ENCODE measurements at regions not wholly inside any gene's neighbourhood (a gene's known extent, or its start where the extent isn't known, plus 50 kb on each side); places are given as distances from the start of the nearest gene placed in this dataset.

GRCh38 chr4:43882470-43882869 lies 566.1 kb downstream of the KCTD8 start:
- H3K27me3 ChIP-seq (replicated peaks; ENCODE audit: insufficient read depth, low read length): no peaks in the 10 kb centered on the region
- no peak for DNase-seq
- H4K20me1 ChIP-seq (ENCODE audit: insufficient read depth, low read length): no peaks in the 10 kb centered on the region; the same call in 1 of the 2 replicates
- H3K9me3 ChIP-seq (replicated peaks; ENCODE audit: insufficient read depth, low read length): no peaks in the 10 kb centered on the region
- no peak overlapping the region for H3K9ac ChIP-seq (ENCODE audit: low read length)
- H3F3A ChIP-seq (ENCODE audit: insufficient read depth, low read length): no peaks in the 10 kb centered on the region
- H3K4me2 ChIP-seq (ENCODE audit: low read depth, low read length): no peak overlapping the region
- H3K79me2 ChIP-seq (ENCODE audit: low read length): no peaks in the 10 kb centered on the region
- no peak overlapping the region for H3K4me3 ChIP-seq (ENCODE audit: low read length)
- H3K4me1 ChIP-seq (ENCODE audit: low read length): no peaks in the 10 kb centered on the region
- H2AFZ ChIP-seq (ENCODE audit: low read length): no peak overlapping the region
- TF ChIP-seq EZH2phosphoT487 (IDR thresholded peaks at IDR 0.05; ENCODE audit: low read length) (no peak), EZH2 (optimal IDR thresholded peaks at IDR 0.05; ENCODE audit: low read depth, low read length) (no peak), CTCF (IDR thresholded peaks at IDR 0.05; ENCODE audit: low read length) (peak; percentile 12; the same call in 1 of the 2 replicates)
- H3K9me2 ChIP-seq (replicated peaks; ENCODE audit: insufficient read depth, low read length): no peaks in the 10 kb centered on the region
- no peaks in the 10 kb centered on the region for H3K36me3 ChIP-seq (replicated peaks; ENCODE audit: insufficient read depth, low read length)
- H3K27ac ChIP-seq (ENCODE audit: low read length): no peak overlapping the region

- no peaks in the 10 kb centered on the region for H4K20me1 ChIP-seq (ENCODE audit: insufficient read depth, low read length)
- no peak overlapping the region for H3K4me2 ChIP-seq (ENCODE audit: low read depth, low read length)
- no peaks in the 10 kb centered on the region for H3K79me2 ChIP-seq (ENCODE audit: low read length)
- no peaks in the 10 kb centered on the region for H3K9me3 ChIP-seq (replicated peaks; ENCODE audit: insufficient read depth, low read length)
- no peak overlapping the region for H3K27ac ChIP-seq (ENCODE audit: low read length)
- no peak overlapping the region for H2AFZ ChIP-seq (ENCODE audit: low read length)
- H3K4me1 ChIP-seq (ENCODE audit: low read length): no peaks in the 10 kb centered on the region
- H3K9ac ChIP-seq (ENCODE audit: low read length): no peak overlapping the region
- TF ChIP-seq EZH2phosphoT487 (IDR thresholded peaks at IDR 0.05; ENCODE audit: low read length): no peak
- no peak for TF ChIP-seq EZH2 (optimal IDR thresholded peaks at IDR 0.05; ENCODE audit: low read depth, low read length)
- TF ChIP-seq CTCF (IDR thresholded peaks at IDR 0.05; ENCODE audit: low read length): no peak
- no peak overlapping the region for H3K4me3 ChIP-seq (ENCODE audit: low read length)
- no peaks in the 10 kb centered on the region for H3K9me2 ChIP-seq (replicated peaks; ENCODE audit: insufficient read depth, low read length)
- H3K27me3 ChIP-seq (replicated peaks; ENCODE audit: insufficient read depth, low read length): no peaks in the 10 kb centered on the region
- DNase-seq: no peak
- H3F3A ChIP-seq (ENCODE audit: insufficient read depth, low read length): no peaks in the 10 kb centered on the region
- H3K36me3 ChIP-seq (replicated peaks; ENCODE audit: insufficient read depth, low read length): no peaks in the 10 kb centered on the region
Observed at GRCh38 chr4:43886196-43886595, 562.4 kb downstream of the KCTD8 start.

GRCh38 chr4:43898836-43899235 lies 549.8 kb downstream of the KCTD8 start:
- Histone ChIP-seq H3K27ac (ENCODE audit: low read length) (no peak overlapping the region), H3K27me3 (replicated peaks; ENCODE audit: insufficient read depth, low read length) (no peaks in the 10 kb centered on the region), H3K9me3 (replicated peaks; ENCODE audit: insufficient read depth, low read length) (no peaks in the 10 kb centered on the region), H3K9ac (ENCODE audit: low read length) (no peak overlapping the region), H3K79me2 (ENCODE audit: low read length) (no peaks in the 10 kb centered on the region), H4K20me1 (ENCODE audit: insufficient read depth, low read length) (no peaks in the 10 kb centered on the region), H3K4me1 (ENCODE audit: low read length) (no peaks in the 10 kb centered on the region), H3F3A (ENCODE audit: insufficient read depth, low read length) (no peaks in the 10 kb centered on the region), H3K36me3 (replicated peaks; ENCODE audit: insufficient read depth, low read length) (no peaks in the 10 kb centered on the region), H3K9me2 (replicated peaks; ENCODE audit: insufficient read depth, low read length) (no peaks in the 10 kb centered on the region), H3K4me2 (ENCODE audit: low read depth, low read length) (no peak overlapping the region), H3K4me3 (ENCODE audit: low read length) (no peak overlapping the region), H2AFZ (ENCODE audit: low read length) (no peak overlapping the region)
- TF ChIP-seq EZH2phosphoT487 (IDR thresholded peaks at IDR 0.05; ENCODE audit: low read length): no peak
- no peak for DNase-seq

- no peaks in the 10 kb centered on the region for H3F3A ChIP-seq (ENCODE audit: insufficient read depth, low read length)
- no peak for TF ChIP-seq EZH2 (optimal IDR thresholded peaks at IDR 0.05; ENCODE audit: low read depth, low read length)
- no peak for TF ChIP-seq EZH2phosphoT487 (IDR thresholded peaks at IDR 0.05; ENCODE audit: low read length)
- no peak for TF ChIP-seq CTCF (IDR thresholded peaks at IDR 0.05; ENCODE audit: low read length)
- H3K4me3 ChIP-seq (ENCODE audit: low read length): no peak overlapping the region
- no peaks in the 10 kb centered on the region for H3K9me2 ChIP-seq (replicated peaks; ENCODE audit: insufficient read depth, low read length)
- no peak overlapping the region for H3K27ac ChIP-seq (ENCODE audit: low read length)
- DNase-seq: no peak
- no peaks in the 10 kb centered on the region for H3K9me3 ChIP-seq (replicated peaks; ENCODE audit: insufficient read depth, low read length)
- H3K79me2 ChIP-seq (ENCODE audit: low read length): no peaks in the 10 kb centered on the region
- no peak overlapping the region for H3K4me2 ChIP-seq (ENCODE audit: low read depth, low read length)
- no peak overlapping the region for H2AFZ ChIP-seq (ENCODE audit: low read length)
- H3K9ac ChIP-seq (ENCODE audit: low read length): no peak overlapping the region
- H3K36me3 ChIP-seq (replicated peaks; ENCODE audit: insufficient read depth, low read length): no peaks in the 10 kb centered on the region
- no peaks in the 10 kb centered on the region for H3K4me1 ChIP-seq (ENCODE audit: low read length)
- no peaks in the 10 kb centered on the region for H4K20me1 ChIP-seq (ENCODE audit: insufficient read depth, low read length)
- H3K27me3 ChIP-seq (replicated peaks; ENCODE audit: insufficient read depth, low read length): no peaks in the 10 kb centered on the region
Observed at GRCh38 chr4:43903456-43903855, 545.2 kb downstream of the KCTD8 start.

Data from MM.1S (cell line).